ENCODE measurements at regions not wholly inside any gene's neighbourhood (a gene's known extent, or its start where the extent isn't known, plus 50 kb on each side); places are given as distances from the start of the nearest gene placed in this dataset.

DNA sequence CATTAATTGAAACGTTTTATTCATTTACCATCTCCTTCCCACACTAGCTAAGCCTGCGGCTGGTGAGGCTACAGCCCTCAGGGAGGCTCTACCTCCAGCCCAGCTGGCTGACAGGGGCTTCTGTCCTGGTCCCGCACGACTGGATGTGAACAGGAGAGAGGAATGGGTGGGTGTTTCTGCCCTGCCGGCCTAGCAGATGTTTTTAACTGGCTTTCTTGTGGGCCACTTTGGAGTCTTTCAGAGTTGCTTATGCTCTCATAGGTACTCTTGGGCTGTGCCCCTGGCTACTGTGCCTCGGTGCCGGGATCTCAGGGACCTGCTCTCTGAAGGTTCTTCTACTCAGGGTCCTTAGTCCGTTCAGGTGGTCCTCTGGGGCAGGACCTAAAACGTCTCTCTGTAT, 184.3 kb upstream of the TWIST2 start:
- H3K27me3 ChIP-seq, result no peaks in the 10 kb centered on the region
- TF ChIP-seq, protein P1, sequence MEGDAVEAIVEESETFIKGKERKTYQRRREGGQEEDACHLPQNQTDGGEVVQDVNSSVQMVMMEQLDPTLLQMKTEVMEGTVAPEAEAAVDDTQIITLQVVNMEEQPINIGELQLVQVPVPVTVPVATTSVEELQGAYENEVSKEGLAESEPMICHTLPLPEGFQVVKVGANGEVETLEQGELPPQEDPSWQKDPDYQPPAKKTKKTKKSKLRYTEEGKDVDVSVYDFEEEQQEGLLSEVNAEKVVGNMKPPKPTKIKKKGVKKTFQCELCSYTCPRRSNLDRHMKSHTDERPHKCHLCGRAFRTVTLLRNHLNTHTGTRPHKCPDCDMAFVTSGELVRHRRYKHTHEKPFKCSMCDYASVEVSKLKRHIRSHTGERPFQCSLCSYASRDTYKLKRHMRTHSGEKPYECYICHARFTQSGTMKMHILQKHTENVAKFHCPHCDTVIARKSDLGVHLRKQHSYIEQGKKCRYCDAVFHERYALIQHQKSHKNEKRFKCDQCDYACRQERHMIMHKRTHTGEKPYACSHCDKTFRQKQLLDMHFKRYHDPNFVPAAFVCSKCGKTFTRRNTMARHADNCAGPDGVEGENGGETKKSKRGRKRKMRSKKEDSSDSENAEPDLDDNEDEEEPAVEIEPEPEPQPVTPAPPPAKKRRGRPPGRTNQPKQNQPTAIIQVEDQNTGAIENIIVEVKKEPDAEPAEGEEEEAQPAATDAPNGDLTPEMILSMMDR (IDR thresholded peaks at IDR 0.05), result no peak
- TF ChIP-seq POLR2AphosphoS5 (IDR thresholded peaks at IDR 0.05) (no peak), POLR2A (IDR thresholded peaks at IDR 0.05) (no peak), EP300 (IDR thresholded peaks at IDR 0.05) (no peak)
- no peaks in the 10 kb centered on the region for H3K36me3 ChIP-seq
- H3K4me1 ChIP-seq, result no peaks in the 10 kb centered on the region
- H3K27ac ChIP-seq, result no peak overlapping the region
- peaks cover 0 to 15% (median 0%) of the 10 kb centered on the region in 3 donors for H3K9me3 ChIP-seq
- H3K4me3 ChIP-seq, result no peak overlapping the region
- 62 to 69% methylated on average over 5 to 6 of the region's 9 CpGs for WGBS, 2 donors (ENCODE audit: low coverage in 1 of 2)
- ATAC-seq, result no peak

DNA sequence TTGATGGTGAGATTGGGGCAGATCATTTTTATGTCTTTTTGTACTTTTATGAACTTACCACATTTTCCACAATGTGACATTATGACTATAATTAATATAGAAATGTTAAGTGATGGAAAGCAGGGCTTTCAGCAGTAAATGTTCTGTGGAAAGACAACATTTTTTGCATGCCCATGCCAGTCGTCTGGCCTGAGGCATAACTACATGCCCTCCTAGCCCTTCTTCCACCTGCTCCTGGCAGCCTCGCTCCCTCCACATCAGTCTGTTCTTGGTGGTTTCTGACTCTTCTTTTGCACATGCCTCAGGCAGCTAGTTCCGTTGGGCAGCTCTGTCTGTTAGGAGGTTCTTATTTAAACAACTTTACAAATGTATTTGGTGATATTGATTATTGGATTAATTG, 182.0 kb upstream of the TWIST2 start:
- TF ChIP-seq, protein P1 (IDR thresholded peaks at IDR 0.05), result no peak
- no peak for TF ChIP-seq POLR2A (IDR thresholded peaks at IDR 0.05)
- no peak for TF ChIP-seq EP300 (IDR thresholded peaks at IDR 0.05)
- TF ChIP-seq POLR2AphosphoS5 (IDR thresholded peaks at IDR 0.05), result no peak
- no peaks in the 10 kb centered on the region for H3K4me1 ChIP-seq
- H3K27me3 ChIP-seq, result no peaks in the 10 kb centered on the region
- no peak overlapping the region for H3K4me3 ChIP-seq
- H3K27ac ChIP-seq, result no peak overlapping the region
- peaks cover 0 to 23% (median 0%) of the 10 kb centered on the region in 3 donors for H3K9me3 ChIP-seq
- H3K36me3 ChIP-seq, result no peaks in the 10 kb centered on the region
- WGBS, 2 donors (ENCODE audit: low coverage in 1 of 2), result 65% methylated on average over 2 of the region's 3 CpGs; no CpG with 5 or more reads in 1 of the 2 donors
- ATAC-seq, result no peak

DNA sequence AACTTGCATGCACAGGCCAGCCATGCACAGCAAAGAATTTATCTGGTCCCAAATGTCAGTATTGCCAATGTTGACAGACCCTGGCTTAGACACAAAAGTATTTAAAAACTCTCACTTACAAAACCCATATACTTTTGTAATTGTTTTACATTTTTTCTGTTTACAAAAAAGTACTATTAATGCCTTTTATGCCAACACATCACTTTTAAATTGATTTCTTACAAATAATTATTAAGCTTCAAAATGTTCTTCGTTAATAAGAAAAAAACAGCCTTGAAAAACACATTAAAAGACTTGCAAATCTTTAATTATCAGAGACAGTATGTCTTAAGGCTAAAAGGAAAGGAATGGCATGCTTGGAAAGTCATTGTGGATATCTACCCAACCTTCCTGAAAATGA, 181.3 kb upstream of the TWIST2 start:
- H3K27me3 ChIP-seq, result no peaks in the 10 kb centered on the region
- H3K27ac ChIP-seq, result no peak overlapping the region
- peaks cover 0 to 19% (median 0%) of the 10 kb centered on the region in 3 donors for H3K9me3 ChIP-seq
- TF ChIP-seq, protein P1 (IDR thresholded peaks at IDR 0.05), result no peak
- TF ChIP-seq EP300 (IDR thresholded peaks at IDR 0.05) (no peak), POLR2AphosphoS5 (IDR thresholded peaks at IDR 0.05) (no peak), POLR2A (IDR thresholded peaks at IDR 0.05) (no peak)
- no peak overlapping the region for H3K4me3 ChIP-seq
- no peaks in the 10 kb centered on the region for H3K36me3 ChIP-seq
- WGBS, 2 donors (ENCODE audit: low coverage in 1 of 2), result 11 to 41% methylated on average over 1 of the region's 1 CpG
- ATAC-seq, result no peak
- H3K4me1 ChIP-seq, result no peaks in the 10 kb centered on the region

DNA sequence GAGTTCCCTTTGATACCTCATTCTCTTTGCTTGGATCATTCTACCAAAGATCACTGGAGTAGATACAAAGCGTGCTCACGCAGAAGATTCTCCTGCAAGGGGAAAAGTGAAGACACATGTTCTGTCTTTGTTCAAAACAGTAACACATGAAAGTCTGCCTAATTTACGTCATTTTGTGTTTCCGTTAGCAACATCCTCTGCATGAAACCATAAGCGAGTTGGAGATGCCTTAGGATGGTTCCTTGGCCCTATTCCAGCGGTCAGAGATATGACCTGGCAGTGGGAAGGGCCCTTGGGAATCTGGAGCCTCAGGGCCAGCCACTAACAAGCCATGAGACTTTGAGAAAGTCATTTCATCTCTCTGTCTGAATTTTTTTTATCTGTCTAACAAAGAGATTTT, 180.9 kb upstream of the TWIST2 start:
- peaks cover 0 to 18% (median 0%) of the 10 kb centered on the region in 3 donors for H3K9me3 ChIP-seq
- no peak overlapping the region for H3K4me3 ChIP-seq
- ATAC-seq, result no peak
- H3K36me3 ChIP-seq, result no peaks in the 10 kb centered on the region
- H3K27me3 ChIP-seq, result no peaks in the 10 kb centered on the region
- no peaks in the 10 kb centered on the region for H3K4me1 ChIP-seq
- TF ChIP-seq, protein P1 (IDR thresholded peaks at IDR 0.05), result no peak
- TF ChIP-seq EP300 (IDR thresholded peaks at IDR 0.05) (no peak), POLR2A (IDR thresholded peaks at IDR 0.05) (no peak), POLR2AphosphoS5 (IDR thresholded peaks at IDR 0.05) (no peak)
- H3K27ac ChIP-seq, result no peak overlapping the region
- WGBS, 2 donors (ENCODE audit: low coverage in 1 of 2), result 63 to 76% methylated on average over 5 to 6 of the region's 6 CpGs

DNA sequence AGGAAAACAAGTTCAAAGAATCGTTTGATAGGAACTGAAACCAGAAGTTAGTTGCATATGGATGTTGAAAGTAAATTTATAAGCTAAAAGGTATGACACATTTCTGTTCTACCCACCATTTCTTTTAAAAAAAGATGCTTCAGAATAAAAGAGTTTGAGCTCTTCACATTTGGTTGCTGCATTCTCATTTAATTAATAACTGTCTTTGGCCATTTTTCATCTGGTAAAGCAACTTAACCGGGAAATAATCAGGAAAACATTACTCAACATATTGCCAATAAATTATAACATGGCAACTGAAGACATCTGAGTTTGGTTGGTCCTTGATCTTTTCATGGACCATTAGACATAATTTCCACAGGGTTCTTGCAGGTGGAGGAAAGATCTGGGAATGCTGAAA, 180.2 kb upstream of the TWIST2 start:
- H3K27me3 ChIP-seq, result no peaks in the 10 kb centered on the region
- H3K4me3 ChIP-seq, result no peak overlapping the region
- H3K36me3 ChIP-seq, result no peaks in the 10 kb centered on the region
- no peak overlapping the region for H3K27ac ChIP-seq
- 46 to 64% methylated on average over 2 of the region's 2 CpGs for WGBS, 2 donors (ENCODE audit: low coverage in 1 of 2)
- H3K4me1 ChIP-seq, result no peaks in the 10 kb centered on the region
- H3K9me3 ChIP-seq, result peaks cover 0 to 24% (median 0%) of the 10 kb centered on the region in 3 donors
- TF ChIP-seq EP300 (IDR thresholded peaks at IDR 0.05), result no peak
- TF ChIP-seq, protein P1 (IDR thresholded peaks at IDR 0.05), result no peak
- no peak for TF ChIP-seq POLR2AphosphoS5 (IDR thresholded peaks at IDR 0.05)
- TF ChIP-seq POLR2A (IDR thresholded peaks at IDR 0.05), result no peak
- ATAC-seq, result no peak

Data from gastroesophageal sphincter (tissue), 4 donors.